ENCODE measurements at regions not wholly inside any gene's neighbourhood (a gene's known extent, or its start where the extent isn't known, plus 50 kb on each side); places are given as distances from the start of the nearest gene placed in this dataset.
"Not testable (repeated sequence)": the region's sequence is repeated elsewhere in the genome, so short reads cannot be mapped to it uniquely, and the experiment has no call there.

DNA sequence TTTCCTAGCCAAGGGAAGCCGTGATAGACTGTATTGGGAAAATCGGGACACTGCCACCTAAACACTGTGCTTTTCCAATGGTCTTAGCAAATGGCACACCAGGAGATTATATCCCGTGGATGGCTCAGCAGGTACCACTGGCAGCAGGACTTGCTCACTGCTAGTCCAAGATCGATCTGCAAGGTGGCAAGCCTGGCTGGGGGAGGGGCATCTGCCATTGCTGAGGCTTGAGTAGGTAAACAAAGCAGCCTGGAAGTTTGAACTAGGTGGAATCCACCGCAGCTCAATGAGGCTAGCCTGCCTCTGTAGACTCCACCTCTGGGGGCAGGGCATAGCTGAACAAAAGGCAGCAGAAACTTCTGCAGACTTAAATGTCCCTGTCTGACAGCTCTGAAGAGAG lies 1262.7 kb upstream of the ZEB2 start:
- DNase-seq (ENCODE audit: low read depth, low spot score); H3K36me3 ChIP-seq (ENCODE audit: control insufficient read depth in 1 of 2, insufficient read depth in 2 of 2, low read length in 2 of 2); H3K4me2 ChIP-seq (ENCODE audit: low read length); H3K9me3 ChIP-seq (ENCODE audit: control insufficient read depth in 1 of 2, insufficient read depth in 1 of 2, low read depth in 1 of 2, low read length in 2 of 2); CTCF ChIA-PET; RAD21 ChIA-PET (ENCODE audit: low non-redundant PET in 1 of 2, low total read pairs in 2 of 2, uncharacterized antibody in 2 of 2, unreplicated experiment in 2 of 2); H3K27ac ChIP-seq (ENCODE audit: low read depth, low read length); POLR2A ChIA-PET; H4K20me1 ChIP-seq (ENCODE audit: insufficient read depth); intact Hi-C loops (cut with micrococcal nuclease); H3K4me3 ChIP-seq (replicated peaks in 1 of 2; ENCODE audit: low read depth in 1 of 2, low read length in 2 of 2); H3K9ac ChIP-seq (ENCODE audit: low read length); H3K79me2 ChIP-seq (ENCODE audit: insufficient read depth, low read length); ATAC-seq; H3K4me1 ChIP-seq (ENCODE audit: control insufficient read depth in 1 of 2, insufficient read depth in 2 of 2, low read length in 2 of 2); H3K27me3 ChIP-seq (ENCODE audit: insufficient read depth, low read length); BruUV-seq (replicated peaks); H2AFZ ChIP-seq (ENCODE audit: low read depth, low read length, poor library complexity, severe bottlenecking); H3K9me2 ChIP-seq (ENCODE audit: insufficient read depth): not testable (repeated sequence)

DNA sequence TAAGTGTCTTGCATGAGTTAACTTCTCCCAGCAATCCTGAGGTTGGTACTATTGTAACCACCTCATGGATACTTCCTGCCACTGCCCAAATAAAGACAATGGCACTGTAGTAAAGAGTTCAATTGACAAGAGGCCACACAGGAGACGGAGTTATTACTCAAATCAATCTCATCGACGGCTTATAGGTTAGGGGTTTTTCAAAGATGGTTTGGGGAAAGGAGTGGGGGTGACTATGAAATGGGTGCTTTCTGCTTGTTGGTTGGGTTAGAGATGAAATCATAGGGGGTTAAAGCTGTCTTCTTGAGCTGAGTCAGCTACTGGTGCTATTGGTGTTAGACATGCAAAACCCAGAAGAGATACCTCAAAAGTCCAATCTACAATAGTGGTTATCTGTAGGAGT lies 1258.0 kb upstream of the ZEB2 start:
- no peaks in the 10 kb centered on the region for H3K9me3 ChIP-seq (ENCODE audit: control insufficient read depth in 1 of 2, insufficient read depth in 1 of 2, low read depth in 1 of 2, low read length in 2 of 2)
- H4K20me1 ChIP-seq (ENCODE audit: insufficient read depth), result no peaks in the 10 kb centered on the region
- H3K9me2 ChIP-seq (ENCODE audit: insufficient read depth), result no peaks in the 10 kb centered on the region
- no peaks in the 10 kb centered on the region for H3K79me2 ChIP-seq (ENCODE audit: insufficient read depth, low read length)
- ChIA-PET POLR2A (no interaction called here), CTCF (no interaction called here), RAD21 (ENCODE audit: low non-redundant PET in 1 of 2, low total read pairs in 2 of 2, uncharacterized antibody in 2 of 2, unreplicated experiment in 2 of 2) (no interaction called here)
- ATAC-seq (no peak), DNase-seq (ENCODE audit: low read depth, low spot score) (no peak)
- no peak overlapping the region for H3K27ac ChIP-seq (ENCODE audit: low read depth, low read length)
- no peaks in the 10 kb centered on the region for H3K36me3 ChIP-seq (ENCODE audit: control insufficient read depth in 1 of 2, insufficient read depth in 2 of 2, low read length in 2 of 2)
- H3K9ac ChIP-seq (ENCODE audit: low read length), result no peak overlapping the region
- BruUV-seq (replicated peaks), result no TSS peak
- intact Hi-C loops (cut with micrococcal nuclease), result no loop called here
- no peaks in the 10 kb centered on the region for H3K4me1 ChIP-seq (ENCODE audit: control insufficient read depth in 1 of 2, insufficient read depth in 2 of 2, low read length in 2 of 2)
- H2AFZ ChIP-seq (ENCODE audit: low read depth, low read length, poor library complexity, severe bottlenecking), result no peak overlapping the region
- no peaks in the 10 kb centered on the region for H3K27me3 ChIP-seq (ENCODE audit: insufficient read depth, low read length)
- no peak overlapping the region for H3K4me2 ChIP-seq (ENCODE audit: low read length)
- H3K4me3 ChIP-seq (replicated peaks in 1 of 2; ENCODE audit: low read depth in 1 of 2, low read length in 2 of 2), result no peak overlapping the region
- TF ChIP-seq SRF (IDR thresholded peaks at IDR 0.05; ENCODE audit: low read depth) (no peak), EZH2 (IDR thresholded peaks at IDR 0.05) (no peak), SIN3A (IDR thresholded peaks at IDR 0.05; ENCODE audit: low read depth) (no peak), YY1 (IDR thresholded peaks at IDR 0.05; ENCODE audit: extremely low read depth, insufficient replicate concordance, low read depth, low read length) (no peak), ELF1 (IDR thresholded peaks at IDR 0.05; ENCODE audit: borderline replicate concordance, low read depth) (no peak), SP1 (IDR thresholded peaks at IDR 0.05; ENCODE audit: low read depth) (no peak), ZNF274 (IDR thresholded peaks at IDR 0.05; ENCODE audit: low read depth, low read length) (no peak), RAD21 (IDR thresholded peaks at IDR 0.05; ENCODE audit: low read depth) (no peak), CBX3 (IDR thresholded peaks at IDR 0.05; ENCODE audit: low read depth) (no peak), CEBPB (IDR thresholded peaks at IDR 0.05; ENCODE audit: low read depth) (no peak)
- TF ChIP-seq, protein P1, sequence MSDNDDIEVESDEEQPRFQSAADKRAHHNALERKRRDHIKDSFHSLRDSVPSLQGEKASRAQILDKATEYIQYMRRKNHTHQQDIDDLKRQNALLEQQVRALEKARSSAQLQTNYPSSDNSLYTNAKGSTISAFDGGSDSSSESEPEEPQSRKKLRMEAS (IDR thresholded peaks at IDR 0.05), result no peak
- TF ChIP-seq, protein P2, sequence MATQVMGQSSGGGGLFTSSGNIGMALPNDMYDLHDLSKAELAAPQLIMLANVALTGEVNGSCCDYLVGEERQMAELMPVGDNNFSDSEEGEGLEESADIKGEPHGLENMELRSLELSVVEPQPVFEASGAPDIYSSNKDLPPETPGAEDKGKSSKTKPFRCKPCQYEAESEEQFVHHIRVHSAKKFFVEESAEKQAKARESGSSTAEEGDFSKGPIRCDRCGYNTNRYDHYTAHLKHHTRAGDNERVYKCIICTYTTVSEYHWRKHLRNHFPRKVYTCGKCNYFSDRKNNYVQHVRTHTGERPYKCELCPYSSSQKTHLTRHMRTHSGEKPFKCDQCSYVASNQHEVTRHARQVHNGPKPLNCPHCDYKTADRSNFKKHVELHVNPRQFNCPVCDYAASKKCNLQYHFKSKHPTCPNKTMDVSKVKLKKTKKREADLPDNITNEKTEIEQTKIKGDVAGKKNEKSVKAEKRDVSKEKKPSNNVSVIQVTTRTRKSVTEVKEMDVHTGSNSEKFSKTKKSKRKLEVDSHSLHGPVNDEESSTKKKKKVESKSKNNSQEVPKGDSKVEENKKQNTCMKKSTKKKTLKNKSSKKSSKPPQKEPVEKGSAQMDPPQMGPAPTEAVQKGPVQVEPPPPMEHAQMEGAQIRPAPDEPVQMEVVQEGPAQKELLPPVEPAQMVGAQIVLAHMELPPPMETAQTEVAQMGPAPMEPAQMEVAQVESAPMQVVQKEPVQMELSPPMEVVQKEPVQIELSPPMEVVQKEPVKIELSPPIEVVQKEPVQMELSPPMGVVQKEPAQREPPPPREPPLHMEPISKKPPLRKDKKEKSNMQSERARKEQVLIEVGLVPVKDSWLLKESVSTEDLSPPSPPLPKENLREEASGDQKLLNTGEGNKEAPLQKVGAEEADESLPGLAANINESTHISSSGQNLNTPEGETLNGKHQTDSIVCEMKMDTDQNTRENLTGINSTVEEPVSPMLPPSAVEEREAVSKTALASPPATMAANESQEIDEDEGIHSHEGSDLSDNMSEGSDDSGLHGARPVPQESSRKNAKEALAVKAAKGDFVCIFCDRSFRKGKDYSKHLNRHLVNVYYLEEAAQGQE (IDR thresholded peaks at IDR 0.05; ENCODE audit: low read depth), result no peak
- TF ChIP-seq, protein P3, sequence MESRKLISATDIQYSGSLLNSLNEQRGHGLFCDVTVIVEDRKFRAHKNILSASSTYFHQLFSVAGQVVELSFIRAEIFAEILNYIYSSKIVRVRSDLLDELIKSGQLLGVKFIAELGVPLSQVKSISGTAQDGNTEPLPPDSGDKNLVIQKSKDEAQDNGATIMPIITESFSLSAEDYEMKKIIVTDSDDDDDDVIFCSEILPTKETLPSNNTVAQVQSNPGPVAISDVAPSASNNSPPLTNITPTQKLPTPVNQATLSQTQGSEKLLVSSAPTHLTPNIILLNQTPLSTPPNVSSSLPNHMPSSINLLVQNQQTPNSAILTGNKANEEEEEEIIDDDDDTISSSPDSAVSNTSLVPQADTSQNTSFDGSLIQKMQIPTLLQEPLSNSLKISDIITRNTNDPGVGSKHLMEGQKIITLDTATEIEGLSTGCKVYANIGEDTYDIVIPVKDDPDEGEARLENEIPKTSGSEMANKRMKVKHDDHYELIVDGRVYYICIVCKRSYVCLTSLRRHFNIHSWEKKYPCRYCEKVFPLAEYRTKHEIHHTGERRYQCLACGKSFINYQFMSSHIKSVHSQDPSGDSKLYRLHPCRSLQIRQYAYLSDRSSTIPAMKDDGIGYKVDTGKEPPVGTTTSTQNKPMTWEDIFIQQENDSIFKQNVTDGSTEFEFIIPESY (IDR thresholded peaks at IDR 0.05; ENCODE audit: extremely low read depth, insufficient replicate concordance, low read length), result no peak
- TF ChIP-seq, protein P4, sequence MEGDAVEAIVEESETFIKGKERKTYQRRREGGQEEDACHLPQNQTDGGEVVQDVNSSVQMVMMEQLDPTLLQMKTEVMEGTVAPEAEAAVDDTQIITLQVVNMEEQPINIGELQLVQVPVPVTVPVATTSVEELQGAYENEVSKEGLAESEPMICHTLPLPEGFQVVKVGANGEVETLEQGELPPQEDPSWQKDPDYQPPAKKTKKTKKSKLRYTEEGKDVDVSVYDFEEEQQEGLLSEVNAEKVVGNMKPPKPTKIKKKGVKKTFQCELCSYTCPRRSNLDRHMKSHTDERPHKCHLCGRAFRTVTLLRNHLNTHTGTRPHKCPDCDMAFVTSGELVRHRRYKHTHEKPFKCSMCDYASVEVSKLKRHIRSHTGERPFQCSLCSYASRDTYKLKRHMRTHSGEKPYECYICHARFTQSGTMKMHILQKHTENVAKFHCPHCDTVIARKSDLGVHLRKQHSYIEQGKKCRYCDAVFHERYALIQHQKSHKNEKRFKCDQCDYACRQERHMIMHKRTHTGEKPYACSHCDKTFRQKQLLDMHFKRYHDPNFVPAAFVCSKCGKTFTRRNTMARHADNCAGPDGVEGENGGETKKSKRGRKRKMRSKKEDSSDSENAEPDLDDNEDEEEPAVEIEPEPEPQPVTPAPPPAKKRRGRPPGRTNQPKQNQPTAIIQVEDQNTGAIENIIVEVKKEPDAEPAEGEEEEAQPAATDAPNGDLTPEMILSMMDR (IDR thresholded peaks at IDR 0.05 in 2 of 3, conservative IDR thresholded peaks at IDR 0.05 in 1 of 3; ENCODE audit: borderline replicate concordance in 1 of 3, insufficient read depth in 1 of 3, low read depth in 2 of 3, low read length in 2 of 3), result no peak
